ENCODE measurements at regions not wholly inside any gene's neighbourhood (a gene's known extent, or its start where the extent isn't known, plus 50 kb on each side); places are given as distances from the start of the nearest gene placed in this dataset.

- TF ChIP-seq CTCF (conservative IDR thresholded peaks at IDR 0.05 in 1 of 2, IDR thresholded peaks at IDR 0.05 in 1 of 2; ENCODE audit: extremely low read depth in 1 of 2, insufficient read depth in 1 of 2, low read depth in 1 of 2, low read length in 2 of 2) (no peak), EZH2 (IDR thresholded peaks at IDR 0.05; ENCODE audit: borderline replicate concordance, low read length) (no peak)
Measured at GRCh38 chr18:38811209-38811608, 1245.6 kb upstream of the CELF4 start.
